Transverse colon (tissue), 4 donors: ENCODE measurements at regions not wholly inside any gene's neighbourhood (a gene's known extent, or its start where the extent isn't known, plus 50 kb on each side); places are given as distances from the start of the nearest gene placed in this dataset.

Experiments used
- DNase-seq: peaks from one replicate; pipeline ENCODE4 v3.0.0-alpha.2; 2019
- H3K27ac ChIP-seq, 4 donors: fragments of 200-600 bp; sonication (generic); 2 replicates each; pipeline ENCODE4 v1.5.1; 2016 to 2018; ENCODE audit warnings: inconsistent platforms in 4 of 4
- H3K27me3 ChIP-seq: fragments of 200-600 bp; sonication (generic); 2 replicates; pipeline ENCODE4 v1.5.1; 2017; ENCODE audit warnings: inconsistent platforms
- H3K36me3 ChIP-seq, 4 donors: fragments of 200-600 bp; sonication (generic); 2 replicates each; pipeline ENCODE4 v1.5.1; 2017 to 2019; ENCODE audit warnings: inconsistent platforms in 4 of 4
- H3K4me1 ChIP-seq, 4 donors: fragments of 200-600 bp; sonication (generic); 2 replicates each; pipeline ENCODE4 v1.5.1; 2017 to 2020; ENCODE audit warnings: inconsistent platforms in 4 of 4
- H3K4me3 ChIP-seq, 4 donors: fragments of 200-600 bp; sonication (generic); 1 replicate in 1 of 4; 2 replicates in 3 of 4; pipeline versions ENCODE4 v1.5.1 to v1.6.1; 2017 to 2019; ENCODE audit warnings: inconsistent platforms in 4 of 4
- H3K9me3 ChIP-seq, 2 donors: fragments of 200-600 bp; sonication (generic); 2 replicates each; pipeline ENCODE4 v1.5.1; 2017 to 2019; ENCODE audit warnings: inconsistent platforms in 2 of 2
- EP300 ChIP-seq: sonication (generic); formaldehyde crosslinking; IDR thresholded peaks from one replicate; pipeline ENCODE4 v1.6.1; 2017; ENCODE audit warnings: antibody characterized with exemption, low read depth
- POLR2A ChIP-seq: fragments of 450-650 bp; IDR thresholded peaks from one replicate; pipeline ENCODE4 v1.6.1; 2016; ENCODE audit warnings: antibody characterized with exemption, mild to moderate bottlenecking, moderate library complexity
- POLR2AphosphoS5 ChIP-seq, 3 donors: sonication (generic); formaldehyde crosslinking; IDR thresholded peaks; one replicate each; pipeline ENCODE4 v1.6.1; 2016; ENCODE audit warnings: antibody characterized with exemption in 3 of 3
- WGBS, 2 donors: methylation state at CpG; one replicate each; pipeline ENCODE4 v1.1.5; 2018; ENCODE audit warnings: low coverage in 1 of 2; 5-methylcytosine and 5-hydroxymethylcytosine counted together
- in situ Hi-C, 4 donors: fragments of 200-750 bp; cut with MboI; loops; one replicate each; pipeline versions ENCODE4 v1.15.0 to v1.15.1; 2017; ENCODE audit warnings: low sequenced_read_pairs in 3 of 4, low pct_ligation_motif_present in 1 of 4, low pct_unique_long_range_greater_than_20kb in 1 of 4
- intact Hi-C: fragments of 100-400 bp; cut with DNase I; formaldehyde crosslinking; loops from one replicate; pipeline ENCODE4 v1.15.1; 2023; ENCODE audit warnings: low total_unique reads
- TF ChIP-seq, protein P1 (sequence below), 5 experiments: fragments of 200-600 bp in 3 of 5; fragments of 450-650 bp in 2 of 5; sonication (generic) in 3 of 5; IDR thresholded peaks; 1 replicate in 2 of 5; 2 replicates in 3 of 5; pipeline ENCODE4 v1.5.1; 2016 to 2017; ENCODE audit warnings: antibody characterized with exemption in 5 of 5, inconsistent platforms in 3 of 5, mild to moderate bottlenecking in 2 of 5, moderate library complexity in 1 of 5

DNA sequence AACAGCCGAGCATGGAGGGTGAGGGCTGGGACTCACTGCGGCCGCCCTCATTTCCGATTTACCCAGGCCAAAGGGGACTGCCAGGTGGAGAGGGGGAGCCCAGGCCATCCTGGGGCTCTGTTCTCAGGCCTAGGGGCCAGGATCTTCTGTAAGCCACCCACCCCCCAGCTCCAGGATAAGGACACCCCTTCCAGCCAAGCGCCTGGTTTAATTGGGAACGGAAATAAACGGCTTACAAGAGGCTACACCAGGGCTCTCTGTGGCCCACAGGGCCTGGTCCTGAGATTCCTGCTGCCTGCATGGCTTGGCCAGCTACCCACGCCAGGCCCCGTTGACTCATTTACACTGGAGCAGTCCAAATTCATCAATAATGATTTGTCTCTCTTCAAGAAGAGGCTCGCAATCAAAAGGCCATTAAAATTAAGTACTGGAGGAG lies 68.1 kb upstream of the TOP1 start:
- H3K9me3 ChIP-seq: no peaks in the 10 kb centered on the region
- in situ Hi-C loops: loop anchor here in 3 of 4 donors (25.0 kb wide), 3 partner anchors 223 to 1073 kb away; partner anchors contain the start of gene LPIN3 (in 1 of the 3)
- peaks cover 0 to 4% (median 0%) of the 10 kb centered on the region in 4 donors for H3K4me1 ChIP-seq
- TF ChIP-seq, protein P1, sequence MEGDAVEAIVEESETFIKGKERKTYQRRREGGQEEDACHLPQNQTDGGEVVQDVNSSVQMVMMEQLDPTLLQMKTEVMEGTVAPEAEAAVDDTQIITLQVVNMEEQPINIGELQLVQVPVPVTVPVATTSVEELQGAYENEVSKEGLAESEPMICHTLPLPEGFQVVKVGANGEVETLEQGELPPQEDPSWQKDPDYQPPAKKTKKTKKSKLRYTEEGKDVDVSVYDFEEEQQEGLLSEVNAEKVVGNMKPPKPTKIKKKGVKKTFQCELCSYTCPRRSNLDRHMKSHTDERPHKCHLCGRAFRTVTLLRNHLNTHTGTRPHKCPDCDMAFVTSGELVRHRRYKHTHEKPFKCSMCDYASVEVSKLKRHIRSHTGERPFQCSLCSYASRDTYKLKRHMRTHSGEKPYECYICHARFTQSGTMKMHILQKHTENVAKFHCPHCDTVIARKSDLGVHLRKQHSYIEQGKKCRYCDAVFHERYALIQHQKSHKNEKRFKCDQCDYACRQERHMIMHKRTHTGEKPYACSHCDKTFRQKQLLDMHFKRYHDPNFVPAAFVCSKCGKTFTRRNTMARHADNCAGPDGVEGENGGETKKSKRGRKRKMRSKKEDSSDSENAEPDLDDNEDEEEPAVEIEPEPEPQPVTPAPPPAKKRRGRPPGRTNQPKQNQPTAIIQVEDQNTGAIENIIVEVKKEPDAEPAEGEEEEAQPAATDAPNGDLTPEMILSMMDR (IDR thresholded peaks at IDR 0.05): no peak
- TF ChIP-seq EP300 (no peak), POLR2AphosphoS5 (IDR thresholded peaks at IDR 0.05) (no peak), POLR2A (no peak)
- no peaks in the 10 kb centered on the region for H3K36me3 ChIP-seq
- no peak overlapping the region for H3K27ac ChIP-seq
- no peak overlapping the region for H3K4me3 ChIP-seq
- H3K27me3 ChIP-seq: peaks cover 4% of the 10 kb centered on the region
- WGBS, 2 donors: 83% methylated on average over 10 of the region's 10 CpGs; no CpG with 5 or more reads in 1 of the 2 donors
- no peak for DNase-seq
- intact Hi-C loops: loop anchor here (10.0 kb wide), 1 partner anchor 1696 kb away; no protein-coding TSS in a partner anchor

DNA sequence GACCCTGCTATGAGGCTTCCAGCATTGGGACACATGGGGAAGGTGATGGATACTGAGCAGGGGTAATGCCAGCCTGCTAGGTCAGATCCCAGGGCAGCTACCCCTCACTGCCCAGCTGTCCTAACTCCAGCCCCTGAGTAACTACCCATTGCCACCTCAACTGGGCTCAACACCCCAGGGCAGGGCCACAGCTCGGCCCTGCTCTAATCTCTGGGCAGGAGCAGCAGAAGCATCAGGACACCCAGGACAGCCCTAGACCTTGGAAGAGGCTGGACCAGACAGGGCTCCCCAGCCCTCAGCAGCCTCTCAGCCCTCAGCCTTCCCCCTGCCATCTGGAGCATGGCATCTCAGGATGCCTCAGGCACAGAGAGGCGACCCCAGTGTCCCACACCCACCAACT lies 67.4 kb upstream of the TOP1 start:
- no peak for DNase-seq
- no peaks in the 10 kb centered on the region for H3K36me3 ChIP-seq
- intact Hi-C loops (loop anchor here (10.0 kb wide), 1 partner anchor 1696 kb away; no protein-coding TSS in a partner anchor), in situ Hi-C loops (loop anchor here in 3 of 4 donors (25.0 kb wide), 3 partner anchors 224 to 1074 kb away; partner anchors contain the start of gene LPIN3 (in 1 of the 3))
- no peak overlapping the region for H3K4me3 ChIP-seq
- H3K4me1 ChIP-seq: peaks cover 0 to 4% (median 0%) of the 10 kb centered on the region in 4 donors
- no peak overlapping the region for H3K27ac ChIP-seq
- TF ChIP-seq, protein P1 (IDR thresholded peaks at IDR 0.05): no peak
- no peak for TF ChIP-seq EP300
- 75% methylated on average over 2 of the region's 2 CpGs; no CpG with 5 or more reads in 1 of the 2 donors for WGBS, 2 donors
- H3K27me3 ChIP-seq: peaks cover 4% of the 10 kb centered on the region
- no peaks in the 10 kb centered on the region for H3K9me3 ChIP-seq

DNA sequence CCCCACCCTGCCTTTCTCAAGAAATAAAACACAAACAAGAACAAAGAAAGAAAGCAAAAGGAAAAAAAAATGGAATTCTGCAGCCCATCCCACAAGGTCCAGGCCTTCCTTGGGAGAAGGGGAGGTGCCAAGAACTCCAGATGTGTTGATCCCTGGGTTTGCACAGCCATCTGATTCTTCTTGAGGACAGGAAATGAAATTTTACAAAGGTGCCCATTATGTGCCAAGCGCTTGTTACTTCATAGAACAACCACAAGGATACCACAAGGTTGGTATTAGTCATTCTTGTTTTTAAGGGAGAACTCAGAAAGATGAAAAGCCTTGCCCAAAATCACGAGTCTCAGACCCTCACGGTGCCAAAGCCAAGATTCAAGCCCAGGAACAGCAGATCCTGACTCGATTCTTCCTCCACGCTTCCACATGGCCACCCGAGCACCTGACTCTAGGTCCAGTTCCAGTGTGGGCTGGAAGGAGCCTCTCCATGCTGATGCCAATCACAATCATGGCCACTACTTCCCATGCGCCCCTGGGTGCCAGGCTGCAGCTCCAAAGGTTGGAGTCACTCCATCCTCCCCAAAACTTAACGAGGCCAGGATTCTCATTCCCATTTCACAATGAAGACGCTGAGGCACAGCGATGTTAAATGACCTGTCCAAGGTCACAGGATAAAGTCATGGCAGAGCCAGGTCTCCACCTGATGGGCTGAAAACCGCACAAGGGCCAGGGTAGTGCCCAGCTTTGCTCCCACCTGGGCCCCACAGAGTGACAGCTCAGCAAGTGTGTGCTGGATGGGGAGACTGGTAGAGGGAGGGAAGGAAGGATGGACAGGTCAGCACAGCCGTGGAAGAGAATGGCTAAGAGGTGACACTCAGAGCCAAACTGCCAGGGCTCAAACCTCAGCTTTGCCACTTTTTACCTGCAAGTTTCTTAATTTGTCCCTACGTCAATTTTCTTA lies 66.7 kb upstream of the TOP1 start:
- DNase-seq: no peak
- TF ChIP-seq, protein P1 (IDR thresholded peaks at IDR 0.05): no peak
- TF ChIP-seq POLR2A (no peak), POLR2AphosphoS5 (IDR thresholded peaks at IDR 0.05) (no peak), EP300 (no peak)
- Histone ChIP-seq H3K4me3 (no peak overlapping the region), H3K27me3 (peaks cover 4% of the 10 kb centered on the region), H3K4me1 (peaks cover 0 to 4% (median 0%) of the 10 kb centered on the region in 4 donors), H3K27ac (no peak overlapping the region), H3K9me3 (no peaks in the 10 kb centered on the region), H3K36me3 (no peaks in the 10 kb centered on the region)
- intact Hi-C loops (loop anchor here (10.0 kb wide), 1 partner anchor 1697 kb away; no protein-coding TSS in a partner anchor), in situ Hi-C loops (loop anchor here in 3 of 4 donors (25.0 kb wide), 3 partner anchors 225 to 1075 kb away; partner anchors contain the start of gene LPIN3 (in 1 of the 3))
- 79 to 83% methylated on average over 4 to 13 of the region's 13 CpGs for WGBS, 2 donors
